Endodermal cell (in vitro differentiated cells): ENCODE measurements at regions not wholly inside any gene's neighbourhood (a gene's known extent, or its start where the extent isn't known, plus 50 kb on each side); places are given as distances from the start of the nearest gene placed in this dataset.

Source experiments
- DNase-seq: peaks from one replicate; pipeline ENCODE4 v3.0.0-alpha.2; 2017
- H3K27ac ChIP-seq: 2 replicates; pipeline ENCODE4 v1.5.1; 2013; ENCODE audit warnings: mild to moderate bottlenecking, low read depth, low read length, moderate library complexity
- H3K27me3 ChIP-seq: 2 replicates; pipeline ENCODE4 v1.6.1; 2013; ENCODE audit warnings: mild to moderate bottlenecking, low read length, moderate library complexity; ENCODE audit not compliant: insufficient read depth, control insufficient read depth, poor library complexity, severe bottlenecking
- H3K36me3 ChIP-seq: 2 replicates; pipeline ENCODE4 v1.7.0; 2013; ENCODE audit warnings: mild to moderate bottlenecking, low read length, moderate library complexity; ENCODE audit not compliant: control insufficient read depth, insufficient read depth
- H3K4me1 ChIP-seq: one replicate; pipeline ENCODE4 v1.7.0; 2013; ENCODE audit warnings: low read length; ENCODE audit not compliant: control insufficient read depth, insufficient read depth
- H3K4me3 ChIP-seq: 2 replicates; pipeline ENCODE4 v1.5.1; 2013; ENCODE audit warnings: mild to moderate bottlenecking, low read length, moderate library complexity
- H3K9ac ChIP-seq: 2 replicates; pipeline ENCODE4 v1.6.1; 2013; ENCODE audit warnings: mild to moderate bottlenecking, low read length, moderate library complexity; ENCODE audit not compliant: poor library complexity, severe bottlenecking; ENCODE audit errors: extremely low read depth
- H3K9me3 ChIP-seq: 2 replicates; pipeline ENCODE4 v1.6.1; 2013; ENCODE audit warnings: mild to moderate bottlenecking, low read length, moderate library complexity; ENCODE audit not compliant: control insufficient read depth
- H3K27ac Mint-ChIP-seq: 2 replicates; pipeline ENCODE4 v1.8.0; 2020; ENCODE audit warnings: mixed read lengths
- H3K27me3 Mint-ChIP-seq: 2 replicates; pipeline ENCODE4 v1.8.0; 2021; ENCODE audit warnings: mild to moderate bottlenecking, mixed read lengths; ENCODE audit not compliant: insufficient read depth
- H3K36me3 Mint-ChIP-seq: 2 replicates; pipeline ENCODE4 v1.8.0; 2020; ENCODE audit warnings: low read depth, mixed read lengths
- H3K4me1 Mint-ChIP-seq: 2 replicates; pipeline ENCODE4 v1.8.0; 2020; ENCODE audit warnings: mixed read lengths
- H3K4me3 Mint-ChIP-seq: 2 replicates; pipeline ENCODE4 v1.8.0; 2020; ENCODE audit warnings: mild to moderate bottlenecking, moderate library complexity, mixed read lengths
- H3K9me3 Mint-ChIP-seq: 2 replicates; pipeline ENCODE4 v1.8.0; 2020; ENCODE audit warnings: mild to moderate bottlenecking, mixed read lengths
- CTCF ChIP-seq: fragments of 200-600 bp; sonication (generic); conservative IDR thresholded peaks from 2 replicates; pipeline ENCODE4 v1.5.0; 2021; ENCODE audit warnings: antibody characterized with exemption, mild to moderate bottlenecking
- WGBS, 2 experiments: methylation state at CpG; one replicate each; pipeline versions ENCODE4 v1.1.5 to v1.1.7; 2013; ENCODE audit warnings: missing lambda C conversion rate in 2 of 2, mixed read lengths in 1 of 2; ENCODE audit not compliant: insufficient coverage in 1 of 2, insufficient read length in 1 of 2; 5-methylcytosine and 5-hydroxymethylcytosine counted together

GRCh38 chr7:25933921-25934320 is 218.1 kb upstream of the NFE2L3 start:
- WGBS, 2 experiments: 93 to 100% methylated on average over 1 of the region's 1 CpG
- Histone ChIP-seq H3K4me1 (no peaks in the 10 kb centered on the region), H3K9me3 (peaks cover 14% of the 10 kb centered on the region), H3K9ac (no peak overlapping the region), H3K27me3 (no peaks in the 10 kb centered on the region), H3K27ac (no peak overlapping the region), H3K4me3 (no peak overlapping the region), H3K36me3 (no peaks in the 10 kb centered on the region)
- no peak overlapping the region for H3K4me3 Mint-ChIP-seq
- H3K27ac Mint-ChIP-seq: no peak overlapping the region
- H3K4me1 Mint-ChIP-seq: no peaks in the 10 kb centered on the region
- no peak for DNase-seq
- H3K36me3 Mint-ChIP-seq: no peaks in the 10 kb centered on the region
- H3K9me3 Mint-ChIP-seq: peaks cover 7% of the 10 kb centered on the region
- TF ChIP-seq CTCF: no peak
- H3K27me3 Mint-ChIP-seq: peaks cover 7% of the 10 kb centered on the region

GRCh38 chr7:25940086-25940906 is 211.7 kb upstream of the NFE2L3 start:
- no peak for TF ChIP-seq CTCF
- no peak overlapping the region for H3K9ac ChIP-seq
- H3K27ac ChIP-seq: no peak overlapping the region
- H3K9me3 ChIP-seq: no peaks in the 10 kb centered on the region
- Mint-ChIP-seq H3K4me3 (no peak overlapping the region), H3K27me3 (peaks cover 2% of the 10 kb centered on the region), H3K27ac (peak overlapping the region; percentile 42), H3K9me3 (no peaks in the 10 kb centered on the region), H3K36me3 (no peaks in the 10 kb centered on the region), H3K4me1 (peaks cover 21% of the 10 kb centered on the region)
- H3K27me3 ChIP-seq: no peaks in the 10 kb centered on the region
- H3K4me1 ChIP-seq: peaks cover 8% of the 10 kb centered on the region
- H3K4me3 ChIP-seq: peak overlapping the region; percentile 58
- DNase-seq: no peak
- WGBS, 2 experiments: 75 to 77% methylated on average over 6 to 8 of the region's 8 CpGs
- no peaks in the 10 kb centered on the region for H3K36me3 ChIP-seq

GRCh38 chr7:25944777-25945515 is 207.1 kb upstream of the NFE2L3 start:
- TF ChIP-seq CTCF: no peak
- Histone ChIP-seq H3K4me1 (peaks cover 10% of the 10 kb centered on the region), H3K4me3 (no peak overlapping the region), H3K36me3 (peaks cover 8% of the 10 kb centered on the region), H3K9ac (no peak overlapping the region), H3K9me3 (no peaks in the 10 kb centered on the region), H3K27ac (no peak overlapping the region), H3K27me3 (no peaks in the 10 kb centered on the region)
- peaks cover 32% of the 10 kb centered on the region for H3K4me1 Mint-ChIP-seq
- H3K4me3 Mint-ChIP-seq: no peak overlapping the region
- H3K27ac Mint-ChIP-seq: no peak overlapping the region
- DNase-seq: no peak
- H3K36me3 Mint-ChIP-seq: peaks cover 12% of the 10 kb centered on the region
- WGBS, 2 experiments: 86 to 89% methylated on average over 5 to 7 of the region's 8 CpGs
- H3K9me3 Mint-ChIP-seq: no peaks in the 10 kb centered on the region
- peaks cover 2% of the 10 kb centered on the region for H3K27me3 Mint-ChIP-seq
